ENCODE measurements at regions not wholly inside any gene's neighbourhood (a gene's known extent, or its start where the extent isn't known, plus 50 kb on each side); places are given as distances from the start of the nearest gene placed in this dataset.

GRCh38 chr1:79501153-79501552 lies 494.6 kb upstream of the ADGRL4 start:
- TF ChIP-seq CTCF (IDR thresholded peaks at IDR 0.05) (no peak), SIN3A (IDR thresholded peaks at IDR 0.05; ENCODE audit: borderline replicate concordance, insufficient read depth, low read depth, low read length) (no peak), REST (IDR thresholded peaks at IDR 0.05; ENCODE audit: insufficient read depth in 1 of 2, low read depth in 2 of 2, low read length in 1 of 2) (no peak), POLR2AphosphoS5 (IDR thresholded peaks at IDR 0.05; ENCODE audit: low read depth, low read length) (no peak)

All from Panc1 (cell line).